ENCODE measurements at regions not wholly inside any gene's neighbourhood (a gene's known extent, or its start where the extent isn't known, plus 50 kb on each side); places are given as distances from the start of the nearest gene placed in this dataset.

DNA sequence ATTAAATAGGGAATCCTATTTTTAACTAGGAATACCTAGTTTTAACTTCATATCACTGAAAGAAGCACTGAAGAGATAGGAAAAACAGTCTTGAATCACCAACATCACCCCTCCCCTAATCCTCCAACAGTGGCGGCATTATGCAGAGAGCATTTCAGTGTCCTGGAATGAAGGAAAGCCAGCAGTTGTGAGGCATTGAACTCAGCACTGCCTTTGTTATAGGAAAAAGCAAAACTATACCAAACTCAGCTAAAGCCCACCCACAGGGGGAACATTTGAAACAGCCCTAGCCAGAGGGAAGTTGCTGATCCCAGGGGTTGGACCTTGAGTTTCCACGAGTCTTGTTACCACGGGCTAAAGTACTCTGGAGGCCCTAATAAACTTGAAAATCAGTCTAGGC lies 310.6 kb upstream of the EDIL3 start:
- TF ChIP-seq, protein P1, sequence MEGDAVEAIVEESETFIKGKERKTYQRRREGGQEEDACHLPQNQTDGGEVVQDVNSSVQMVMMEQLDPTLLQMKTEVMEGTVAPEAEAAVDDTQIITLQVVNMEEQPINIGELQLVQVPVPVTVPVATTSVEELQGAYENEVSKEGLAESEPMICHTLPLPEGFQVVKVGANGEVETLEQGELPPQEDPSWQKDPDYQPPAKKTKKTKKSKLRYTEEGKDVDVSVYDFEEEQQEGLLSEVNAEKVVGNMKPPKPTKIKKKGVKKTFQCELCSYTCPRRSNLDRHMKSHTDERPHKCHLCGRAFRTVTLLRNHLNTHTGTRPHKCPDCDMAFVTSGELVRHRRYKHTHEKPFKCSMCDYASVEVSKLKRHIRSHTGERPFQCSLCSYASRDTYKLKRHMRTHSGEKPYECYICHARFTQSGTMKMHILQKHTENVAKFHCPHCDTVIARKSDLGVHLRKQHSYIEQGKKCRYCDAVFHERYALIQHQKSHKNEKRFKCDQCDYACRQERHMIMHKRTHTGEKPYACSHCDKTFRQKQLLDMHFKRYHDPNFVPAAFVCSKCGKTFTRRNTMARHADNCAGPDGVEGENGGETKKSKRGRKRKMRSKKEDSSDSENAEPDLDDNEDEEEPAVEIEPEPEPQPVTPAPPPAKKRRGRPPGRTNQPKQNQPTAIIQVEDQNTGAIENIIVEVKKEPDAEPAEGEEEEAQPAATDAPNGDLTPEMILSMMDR (IDR thresholded peaks at IDR 0.05): no peak
- TF ChIP-seq POLR2A (IDR thresholded peaks at IDR 0.05): no peak

Data from heart left ventricle (tissue), 13 donors.